CD4-positive, alpha-beta T cell treated with Interferon alpha-2 for 1 hour (primary cell): ENCODE measurements at regions not wholly inside any gene's neighbourhood (a gene's known extent, or its start where the extent isn't known, plus 50 kb on each side); places are given as distances from the start of the nearest gene placed in this dataset.
"Not testable (repeated sequence)": the region's sequence is repeated elsewhere in the genome, so short reads cannot be mapped to it uniquely, and the experiment has no call there.

Experiments
- DNase-seq, 2 donors: peaks; one replicate each; pipeline ENCODE4 v3.0.0-alpha.2; 2020 to 2022

- DNase-seq = no peak
These were observed 50.0 kb upstream of the RASGRP1 start for GRCh38 chr15:38614621-38615020.

GRCh38 chr15:38617831-38618230 is 53.2 kb upstream of the RASGRP1 start:
- DNase-seq = no peak

- DNase-seq = no peak
These were observed 53.8 kb upstream of the RASGRP1 start for GRCh38 chr15:38618242-38618955.

- no peak for DNase-seq
These were observed 55.5 kb upstream of the RASGRP1 start for GRCh38 chr15:38620098-38620497.

GRCh38 chr15:38620851-38621594 is 56.4 kb upstream of the RASGRP1 start:
- DNase-seq = no peak

GRCh38 chr15:38622304-38622703 is 57.7 kb upstream of the RASGRP1 start:
- DNase-seq = no peak

GRCh38 chr15:38622908-38623307 is 58.3 kb upstream of the RASGRP1 start:
- DNase-seq = no peak

- no peak for DNase-seq
These were observed 59.1 kb upstream of the RASGRP1 start for GRCh38 chr15:38623744-38624143.

- DNase-seq = no peak
These were observed 59.9 kb upstream of the RASGRP1 start for GRCh38 chr15:38624244-38625205.

GRCh38 chr15:38625886-38626285 is 61.3 kb upstream of the RASGRP1 start:
- DNase-seq = no peak

- no peak for DNase-seq
These were observed 61.9 kb upstream of the RASGRP1 start for GRCh38 chr15:38626443-38627050.

- DNase-seq = no peak
These were observed 63.2 kb upstream of the RASGRP1 start for GRCh38 chr15:38627689-38628277.

- no peak for DNase-seq
These were observed 66.8 kb upstream of the RASGRP1 start for GRCh38 chr15:38631119-38632075.

- DNase-seq = no peak
These were observed 70.6 kb upstream of the RASGRP1 start for GRCh38 chr15:38635170-38635569.

GRCh38 chr15:38636597-38636996 is 72.0 kb upstream of the RASGRP1 start:
- DNase-seq = no peak

GRCh38 chr15:38638126-38638525 is 73.5 kb upstream of the RASGRP1 start:
- DNase-seq = no peak

GRCh38 chr15:38638811-38639210 is 74.2 kb upstream of the RASGRP1 start:
- DNase-seq = no peak

GRCh38 chr15:38642689-38643270 is 78.2 kb upstream of the RASGRP1 start:
- DNase-seq = no peak

GRCh38 chr15:38644353-38644752 is 79.7 kb upstream of the RASGRP1 start:
- not testable (repeated sequence) for DNase-seq

- DNase-seq = no peak
These were observed 82.1 kb upstream of the RASGRP1 start for GRCh38 chr15:38646716-38647115.

- DNase-seq = no peak
These were observed 83.1 kb upstream of the RASGRP1 start for GRCh38 chr15:38647683-38648082.
